Large intestine (tissue), 3 donors: ENCODE measurements at regions not wholly inside any gene's neighbourhood (a gene's known extent, or its start where the extent isn't known, plus 50 kb on each side); places are given as distances from the start of the nearest gene placed in this dataset.

ENCODE experiments used
- DNase-seq, 2 donors: peaks; one replicate each; pipeline versions ENCODE4 v3.0.0 to v3.0.0-alpha.2; 2013
- H3K27ac ChIP-seq: one replicate; pipeline ENCODE4 v1.5.1; 2013; ENCODE audit warnings: low read length
- H3K27me3 ChIP-seq: 2 replicates; pipeline ENCODE4 v1.6.1; 2013; ENCODE audit warnings: low read length; ENCODE audit not compliant: control insufficient read depth, insufficient read depth
- H3K36me3 ChIP-seq: 2 replicates; pipeline ENCODE4 v1.6.1; 2013; ENCODE audit warnings: low read length; ENCODE audit not compliant: control insufficient read depth, insufficient read depth
- H3K4me1 ChIP-seq: one replicate; pipeline ENCODE4 v1.6.1; 2013; ENCODE audit warnings: low read length; ENCODE audit not compliant: control insufficient read depth, insufficient read depth
- H3K4me3 ChIP-seq: one replicate; pipeline ENCODE4 v1.5.1; 2013; ENCODE audit warnings: low read length
- H3K9me3 ChIP-seq: one replicate; pipeline ENCODE4 v1.6.1; 2013; ENCODE audit warnings: mild to moderate bottlenecking, low read depth, low read length, moderate library complexity; ENCODE audit not compliant: control insufficient read depth
- WGBS: methylation state at CpG from one replicate; pipeline ENCODE4 v1.1.5; 2013; ENCODE audit warnings: low lambda C conversion rate; ENCODE audit not compliant: insufficient coverage; 5-methylcytosine and 5-hydroxymethylcytosine counted together

DNA sequence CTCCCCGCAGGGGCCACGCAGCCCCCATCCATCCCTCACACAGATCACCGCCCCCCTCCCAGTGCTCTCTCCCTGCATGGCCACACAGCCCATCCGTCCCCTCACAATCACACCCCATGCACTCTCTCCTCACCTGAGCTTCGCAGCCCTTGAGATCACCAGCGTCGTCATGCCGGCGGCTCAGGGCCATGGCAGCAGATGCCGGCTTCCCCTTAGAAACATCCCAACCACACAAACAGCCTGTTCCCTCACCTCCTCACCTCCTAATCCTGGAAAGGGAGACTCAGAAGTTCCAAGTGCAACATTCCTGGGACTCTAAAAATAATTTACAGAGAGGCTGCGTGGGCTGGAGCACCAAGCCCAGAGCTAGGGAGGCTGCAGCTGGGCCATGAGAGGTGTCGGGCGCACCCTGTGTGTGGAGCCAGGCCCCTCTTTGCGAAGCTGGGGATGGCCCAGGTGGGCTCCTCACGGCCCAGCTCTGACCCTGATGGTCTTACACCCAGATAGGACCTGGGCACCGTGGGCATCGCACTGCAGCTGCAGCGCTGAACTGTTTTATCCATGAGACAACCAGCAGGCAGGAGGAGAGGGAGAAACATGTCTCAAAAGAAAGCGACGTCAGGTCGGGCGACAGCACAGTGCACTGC lies 125.3 kb downstream of the DLL1 start:
- Histone ChIP-seq H3K9me3 (peaks cover 58% of the 10 kb centered on the region), H3K4me1 (no peaks in the 10 kb centered on the region), H3K27me3 (peaks cover 3% of the 10 kb centered on the region), H3K27ac (no peak overlapping the region), H3K36me3 (no peaks in the 10 kb centered on the region), H3K4me3 (no peak overlapping the region)
- DNase-seq = no peak
- 100% methylated on average over 1 of the region's 22 CpGs for WGBS

DNA sequence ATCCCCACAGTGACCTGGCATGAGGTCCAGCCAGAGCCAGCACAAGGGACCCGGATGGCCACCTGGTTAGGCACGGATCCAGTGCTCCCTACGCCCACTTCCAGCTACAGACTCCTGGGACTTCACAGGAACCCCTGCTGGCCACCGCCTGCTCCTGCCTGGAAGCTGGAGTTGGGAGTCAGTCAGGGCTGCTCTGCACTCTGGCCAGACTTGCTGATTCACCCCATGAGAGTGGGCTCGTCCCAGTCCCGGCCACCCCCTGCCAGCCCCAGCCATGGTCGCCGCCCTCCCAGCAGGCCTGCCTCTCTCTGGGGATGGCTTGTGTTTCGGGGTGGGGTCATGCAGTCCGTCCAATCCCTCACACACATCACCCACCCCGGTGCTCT lies 125.8 kb downstream of the DLL1 start:
- H3K27ac ChIP-seq = no peak overlapping the region
- no CpG with 5 or more reads among the region's 11 CpGs for WGBS
- H3K4me3 ChIP-seq = no peak overlapping the region
- DNase-seq = no peak
- no peaks in the 10 kb centered on the region for H3K36me3 ChIP-seq
- peaks cover 3% of the 10 kb centered on the region for H3K27me3 ChIP-seq
- no peaks in the 10 kb centered on the region for H3K4me1 ChIP-seq
- peaks cover 56% of the 10 kb centered on the region for H3K9me3 ChIP-seq

DNA sequence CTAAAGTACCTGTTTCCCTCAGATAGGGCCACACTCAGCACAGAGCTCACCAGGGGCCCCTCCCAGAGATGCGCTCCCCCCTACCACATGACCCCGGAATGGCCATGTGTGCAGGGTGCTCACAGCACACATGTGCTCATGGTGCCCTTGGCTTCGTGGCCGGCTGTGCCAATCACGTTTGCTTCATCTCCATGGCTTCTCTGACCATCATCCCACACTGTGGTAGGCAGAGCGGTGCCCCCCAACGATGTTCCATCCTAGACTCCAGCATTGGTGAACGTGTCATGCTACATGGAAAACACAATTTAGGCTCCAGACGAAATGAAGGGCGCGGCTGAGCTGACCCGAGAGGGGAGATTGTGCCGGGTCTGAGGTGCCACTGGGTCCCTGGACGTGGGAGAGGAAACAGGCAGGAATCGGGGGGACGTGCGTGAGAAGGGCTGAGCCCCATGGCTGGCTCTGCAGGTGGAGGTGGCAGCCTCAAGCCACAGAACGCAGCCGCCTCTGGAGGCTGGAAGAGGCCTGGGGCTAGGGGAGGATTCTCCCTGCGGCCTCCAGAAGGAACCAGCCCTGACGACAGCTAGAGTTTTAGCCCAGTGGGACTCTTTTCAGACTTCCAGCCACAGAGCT lies 126.5 kb downstream of the DLL1 start:
- no peak for DNase-seq
- Histone ChIP-seq H3K9me3 (peaks cover 57% of the 10 kb centered on the region), H3K27ac (no peak overlapping the region), H3K36me3 (no peaks in the 10 kb centered on the region), H3K27me3 (no peaks in the 10 kb centered on the region), H3K4me1 (no peaks in the 10 kb centered on the region), H3K4me3 (no peak overlapping the region)
- WGBS = 100% methylated on average over 2 of the region's 21 CpGs

DNA sequence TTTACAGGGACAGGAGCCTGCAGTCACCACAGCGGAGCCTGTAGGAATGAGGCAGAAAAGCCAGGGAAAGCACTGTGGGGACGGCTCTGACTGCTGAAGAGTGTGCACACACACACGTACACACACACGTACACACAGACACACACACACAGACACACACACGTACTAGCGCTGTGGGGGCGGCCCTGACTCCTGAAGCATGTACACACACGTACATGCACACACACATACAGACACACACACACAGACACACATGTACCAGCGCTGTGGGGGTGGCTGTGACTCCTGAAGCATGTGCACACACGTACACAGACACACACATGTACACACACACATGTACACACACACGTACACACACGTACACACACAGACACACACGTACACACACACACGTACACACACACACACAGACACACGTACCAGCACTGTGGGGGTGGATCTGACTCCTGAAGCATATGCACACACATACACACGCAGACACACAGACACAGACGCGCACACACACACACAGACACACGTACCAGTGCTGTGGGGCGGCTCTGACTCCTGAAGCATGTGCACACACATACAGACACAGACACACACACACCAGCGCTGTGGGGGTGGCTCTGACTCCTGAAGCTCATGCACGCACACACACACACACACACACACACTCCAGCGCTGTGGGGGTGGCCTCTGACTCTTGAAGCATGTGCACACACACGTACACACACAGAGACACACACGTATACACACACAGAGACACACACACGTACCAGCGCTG lies 127.3 kb downstream of the DLL1 start:
- WGBS = no CpG with 5 or more reads among the region's 27 CpGs

DNA sequence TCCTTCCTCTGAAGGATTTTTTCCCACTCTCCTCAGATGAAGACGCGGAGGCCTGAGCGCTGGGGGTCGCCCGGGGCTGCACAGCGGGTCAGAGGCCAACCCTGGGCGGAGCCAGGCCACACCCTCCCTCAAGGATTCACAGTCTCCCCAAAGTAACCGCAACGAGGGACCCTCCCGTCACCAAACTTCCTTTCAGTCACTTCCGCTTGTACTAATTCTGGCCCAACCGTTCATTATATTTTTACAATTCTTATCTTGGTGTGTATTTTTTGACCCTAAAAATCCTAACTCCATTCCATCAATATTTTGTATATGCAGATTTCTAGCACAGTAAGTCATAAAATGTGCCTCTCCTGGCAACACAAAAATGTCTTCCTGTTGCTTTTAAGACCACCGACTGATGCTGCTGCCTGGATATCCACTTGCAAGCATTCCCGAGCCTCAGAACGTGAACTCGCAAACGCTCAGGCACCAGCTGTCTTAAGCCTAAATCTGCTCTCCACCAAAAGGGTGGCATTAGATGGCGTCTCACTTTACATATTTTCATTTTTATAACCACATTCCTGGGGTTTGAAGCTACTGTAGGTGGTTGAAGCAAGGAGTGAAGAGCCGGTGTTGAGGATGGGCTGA lies 128.0 kb downstream of the DLL1 start:
- Histone ChIP-seq H3K4me1 (no peaks in the 10 kb centered on the region), H3K9me3 (peaks cover 47% of the 10 kb centered on the region), H3K27me3 (no peaks in the 10 kb centered on the region), H3K27ac (no peak overlapping the region), H3K4me3 (no peak overlapping the region), H3K36me3 (no peaks in the 10 kb centered on the region)
- 83% methylated on average over 4 of the region's 19 CpGs for WGBS
- no peak for DNase-seq

More for the DNA sequence above, 127.3 kb downstream of the DLL1 start:
- no peak for DNase-seq
- Histone ChIP-seq H3K27me3 (no peaks in the 10 kb centered on the region), H3K4me3 (no peak overlapping the region), H3K4me1 (no peaks in the 10 kb centered on the region), H3K27ac (no peak overlapping the region), H3K36me3 (no peaks in the 10 kb centered on the region), H3K9me3 (peaks cover 54% of the 10 kb centered on the region)

DNA sequence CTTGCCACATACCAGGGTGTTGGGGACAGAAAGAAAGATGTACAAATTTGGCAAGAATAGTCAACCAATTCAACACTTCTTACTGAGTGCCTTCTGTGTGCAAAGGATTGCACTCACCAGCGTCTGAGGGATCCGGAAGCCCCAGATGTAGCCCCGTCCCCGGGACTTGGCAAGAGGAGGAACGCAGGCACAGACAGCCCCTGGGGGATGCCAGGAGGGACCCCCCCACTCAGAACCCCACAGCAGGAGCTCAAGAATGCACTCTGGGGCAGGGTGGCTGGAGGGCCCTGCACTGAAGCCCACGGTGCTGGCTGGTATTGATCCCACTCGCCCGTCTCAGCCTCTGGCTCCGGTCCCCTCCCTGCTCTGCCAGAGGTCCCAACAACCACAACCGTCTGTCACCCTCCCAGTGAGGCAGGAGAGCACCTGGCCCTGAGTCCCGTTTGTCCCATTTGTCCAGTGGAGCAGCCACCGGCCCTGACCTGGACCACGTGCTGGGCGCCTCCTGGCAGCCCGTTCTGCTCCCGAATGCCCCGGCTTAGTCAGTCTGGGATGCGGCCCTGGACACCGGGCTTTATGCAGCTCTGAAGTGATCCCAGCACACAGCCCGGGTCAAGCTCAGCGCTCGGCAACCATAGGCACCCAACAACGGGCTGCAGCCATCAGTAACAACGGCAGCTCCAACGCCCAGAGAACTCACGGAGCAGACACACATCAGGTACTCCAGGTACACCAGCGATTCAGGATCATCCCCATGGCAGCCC lies 128.7 kb downstream of the DLL1 start:
- peaks cover 42% of the 10 kb centered on the region for H3K9me3 ChIP-seq
- H3K36me3 ChIP-seq = no peaks in the 10 kb centered on the region
- no CpG with 5 or more reads among the region's 27 CpGs for WGBS

DNA sequence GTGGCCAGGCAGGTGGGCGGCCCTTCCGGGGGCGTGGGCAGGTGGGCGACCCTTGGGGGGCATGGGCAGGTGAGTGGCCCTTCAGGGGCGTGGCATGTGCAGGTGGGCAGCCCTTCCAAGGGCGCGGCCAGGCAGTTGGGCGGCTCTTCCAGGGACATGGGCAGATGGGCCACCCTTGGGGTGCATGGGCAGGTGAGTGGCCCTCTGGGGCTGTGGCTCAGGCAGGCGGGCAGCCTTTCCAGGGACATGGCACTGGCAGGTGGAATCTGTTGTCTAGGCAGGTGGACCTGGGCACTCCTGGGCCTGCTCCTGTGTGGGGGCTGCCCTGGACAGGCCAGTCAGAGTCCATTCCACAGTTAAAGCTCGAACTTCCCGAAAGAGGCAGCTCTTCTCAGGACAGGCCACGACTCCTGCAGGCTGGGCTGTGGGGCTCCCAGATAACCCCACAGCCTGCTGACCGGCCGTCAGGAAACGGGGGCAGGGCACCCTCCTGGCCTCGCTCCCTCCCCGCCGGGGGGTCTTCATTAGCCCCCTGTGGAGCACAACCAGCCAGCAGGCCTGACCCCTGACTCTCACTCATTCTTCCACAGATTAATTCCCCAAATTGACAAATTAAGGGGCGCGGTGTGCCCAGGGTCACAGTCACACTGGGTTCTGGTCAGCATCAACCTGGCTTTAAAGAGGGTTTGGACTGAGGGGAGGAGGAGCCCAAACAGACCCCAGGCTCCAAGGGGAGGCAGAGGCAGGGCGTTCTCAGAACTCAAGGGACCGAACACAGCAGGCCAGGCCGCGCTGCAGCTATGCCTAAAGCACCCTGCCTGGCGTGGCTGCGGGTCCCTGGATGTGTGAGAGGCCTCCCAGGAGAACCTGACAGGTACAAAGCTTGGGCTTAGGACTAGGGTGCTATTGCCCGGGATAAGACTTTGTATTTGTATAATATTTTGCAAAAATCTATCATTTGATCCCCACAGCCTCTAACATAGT lies 130.0 kb downstream of the DLL1 start:
- H3K27ac ChIP-seq = no peak overlapping the region
- no peak overlapping the region for H3K4me3 ChIP-seq
- no CpG with 5 or more reads among the region's 27 CpGs for WGBS
- no peaks in the 10 kb centered on the region for H3K36me3 ChIP-seq
- no peaks in the 10 kb centered on the region for H3K27me3 ChIP-seq
- peaks cover 35% of the 10 kb centered on the region for H3K9me3 ChIP-seq
- H3K4me1 ChIP-seq = no peaks in the 10 kb centered on the region
- no peak for DNase-seq

More for the DNA sequence above, 128.7 kb downstream of the DLL1 start:
- no peak for DNase-seq
- H3K4me3 ChIP-seq = no peak overlapping the region
- H3K4me1 ChIP-seq = no peaks in the 10 kb centered on the region
- H3K27me3 ChIP-seq = no peaks in the 10 kb centered on the region
- no peak overlapping the region for H3K27ac ChIP-seq

DNA sequence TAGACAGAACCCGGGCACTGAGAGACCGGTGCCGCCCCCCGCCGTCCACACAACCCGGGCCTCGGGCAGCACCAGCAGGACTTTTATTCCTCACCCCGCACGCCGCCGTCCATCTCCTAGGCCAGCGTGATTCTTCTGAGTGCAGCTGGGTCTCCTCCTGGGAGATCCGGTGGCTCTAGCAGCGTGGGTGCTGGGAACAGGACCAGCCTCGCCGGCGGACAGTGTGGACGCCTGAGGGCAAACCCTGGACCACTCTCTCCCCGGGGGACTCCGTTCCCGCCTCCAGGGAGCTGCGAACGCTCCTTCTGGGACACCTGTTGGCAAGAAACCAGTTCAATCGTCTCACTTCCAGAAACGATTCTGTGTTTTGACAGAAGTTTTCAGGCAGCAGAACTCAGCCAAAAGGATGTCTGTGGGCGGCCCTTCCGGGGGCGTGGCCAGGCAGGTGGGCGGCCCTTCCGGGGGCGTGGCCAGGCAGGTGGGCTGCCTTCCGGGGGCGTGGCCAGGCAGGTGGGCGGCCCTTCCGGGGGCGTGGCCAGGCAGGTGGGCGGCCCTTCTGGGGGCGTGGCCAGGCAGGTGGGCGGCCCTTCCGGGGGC lies 130.7 kb downstream of the DLL1 start:
- DNase-seq = no peak
- Histone ChIP-seq H3K4me1 (no peaks in the 10 kb centered on the region), H3K36me3 (no peaks in the 10 kb centered on the region), H3K4me3 (no peak overlapping the region), H3K9me3 (peaks cover 35% of the 10 kb centered on the region), H3K27ac (no peak overlapping the region), H3K27me3 (no peaks in the 10 kb centered on the region)
- WGBS = no CpG with 5 or more reads among the region's 40 CpGs
